IMR-90 (cell line): ENCODE measurements at regions not wholly inside any gene's neighbourhood (a gene's known extent, or its start where the extent isn't known, plus 50 kb on each side); places are given as distances from the start of the nearest gene placed in this dataset.

Source experiments
- NFE2L2 ChIP-seq: fragments of 150-350 bp; IDR thresholded peaks from 2 replicates; pipeline ENCODE4 v1.6.1; 2016; ENCODE audit warnings: low read depth, mild to moderate bottlenecking, low read length
- USF2 ChIP-seq: fragments of 150-350 bp; IDR thresholded peaks from 2 replicates; pipeline ENCODE4 v1.6.1; 2017; ENCODE audit warnings: mild to moderate bottlenecking, antibody characterized with exemption, low read length, low read depth
- TF ChIP-seq, protein P1 (sequence below): conservative IDR thresholded peaks from 2 replicates; pipeline ENCODE4 v1.5.1; 2012; ENCODE audit warnings: mild to moderate bottlenecking, low read depth, low read length, improper control_type of control experiment

- TF ChIP-seq, protein P1, sequence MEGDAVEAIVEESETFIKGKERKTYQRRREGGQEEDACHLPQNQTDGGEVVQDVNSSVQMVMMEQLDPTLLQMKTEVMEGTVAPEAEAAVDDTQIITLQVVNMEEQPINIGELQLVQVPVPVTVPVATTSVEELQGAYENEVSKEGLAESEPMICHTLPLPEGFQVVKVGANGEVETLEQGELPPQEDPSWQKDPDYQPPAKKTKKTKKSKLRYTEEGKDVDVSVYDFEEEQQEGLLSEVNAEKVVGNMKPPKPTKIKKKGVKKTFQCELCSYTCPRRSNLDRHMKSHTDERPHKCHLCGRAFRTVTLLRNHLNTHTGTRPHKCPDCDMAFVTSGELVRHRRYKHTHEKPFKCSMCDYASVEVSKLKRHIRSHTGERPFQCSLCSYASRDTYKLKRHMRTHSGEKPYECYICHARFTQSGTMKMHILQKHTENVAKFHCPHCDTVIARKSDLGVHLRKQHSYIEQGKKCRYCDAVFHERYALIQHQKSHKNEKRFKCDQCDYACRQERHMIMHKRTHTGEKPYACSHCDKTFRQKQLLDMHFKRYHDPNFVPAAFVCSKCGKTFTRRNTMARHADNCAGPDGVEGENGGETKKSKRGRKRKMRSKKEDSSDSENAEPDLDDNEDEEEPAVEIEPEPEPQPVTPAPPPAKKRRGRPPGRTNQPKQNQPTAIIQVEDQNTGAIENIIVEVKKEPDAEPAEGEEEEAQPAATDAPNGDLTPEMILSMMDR = no peak
- TF ChIP-seq NFE2L2 (no peak), USF2 (no peak)
These were observed 182.4 kb downstream of the NUFIP1 start for GRCh38 chr13:44806826-44807225.
